OCI-LY3 (cell line): ENCODE measurements at regions not wholly inside any gene's neighbourhood (a gene's known extent, or its start where the extent isn't known, plus 50 kb on each side); places are given as distances from the start of the nearest gene placed in this dataset.

Experiments
- H2AFZ ChIP-seq: fragments of 200-600, 300-600 bp; shearing (Covaris generic); 2 replicates; pipeline ENCODE4 v1.6.0; 2014; ENCODE audit warnings: antibody characterized with exemption, low read depth, low read length
- H3K27ac ChIP-seq: fragments of 200-600, 300-600 bp; sonication (generic); 2 replicates; pipeline ENCODE4 v1.5.1; 2014; ENCODE audit warnings: mild to moderate bottlenecking, low read length, moderate library complexity, mixed read lengths
- H3K27me3 ChIP-seq: fragments of 200-600, 300-600 bp; sonication (generic); 2 replicates; pipeline ENCODE4 v1.6.1; 2014; ENCODE audit warnings: low read depth, low read length, mixed read lengths
- H3K36me3 ChIP-seq: fragments of 200-600, 300-600 bp; sonication (generic); replicated peaks from 2 replicates; pipeline ENCODE3; 2014; ENCODE audit warnings: low read depth, low read length, mixed read lengths
- H3K4me1 ChIP-seq: fragments of 300-600, 200-600 bp; sonication (generic); 2 replicates; pipeline ENCODE4 v1.6.1; 2014; ENCODE audit warnings: low read length, mixed read lengths
- H3K4me2 ChIP-seq: fragments of 200-600, 300-600 bp; sonication (generic); 2 replicates; pipeline ENCODE4 v1.6.1; 2014; ENCODE audit warnings: low read length, mixed read lengths
- H3K4me3 ChIP-seq: fragments of 300-600, 200-600 bp; sonication (generic); 2 replicates; pipeline ENCODE4 v1.5.1; 2014; ENCODE audit warnings: antibody characterized with exemption, mild to moderate bottlenecking, low read length, moderate library complexity
- H3K79me2 ChIP-seq: fragments of 300-600, 200-600 bp; shearing (Covaris generic); 2 replicates; pipeline ENCODE4 v1.6.1; 2014; ENCODE audit warnings: mild to moderate bottlenecking, low read length, mixed read lengths
- H3K9ac ChIP-seq: fragments of 300-600, 200-600 bp; shearing (Covaris generic); 2 replicates; pipeline ENCODE4 v1.6.0; 2014; ENCODE audit warnings: mild to moderate bottlenecking, low read length, moderate library complexity
- H3K9me3 ChIP-seq: fragments of 200-600, 300-600 bp; shearing (Covaris generic); 2 replicates; pipeline ENCODE4 v1.6.1; 2014; ENCODE audit warnings: low read length, mixed read lengths; ENCODE audit not compliant: insufficient read depth
- H4K20me1 ChIP-seq: fragments of 200-600, 300-600 bp; sonication (generic); 2 replicates; pipeline ENCODE4 v1.6.1; 2016; ENCODE audit warnings: low read length, mixed read lengths; ENCODE audit not compliant: insufficient read depth
- EZH2phosphoT487 ChIP-seq: fragments of 200-600 bp; shearing (Covaris generic); IDR thresholded peaks from 2 replicates; pipeline ENCODE4 v1.6.1; 2018; ENCODE audit warnings: antibody characterized with exemption, mixed run types, low read depth
- TF ChIP-seq, protein P1 (sequence below): fragments of 200-600, 300-600 bp; sonication (generic); IDR thresholded peaks from 2 replicates; pipeline ENCODE4 v1.5.1; 2014; ENCODE audit warnings: antibody characterized with exemption, low read length, low read depth

DNA sequence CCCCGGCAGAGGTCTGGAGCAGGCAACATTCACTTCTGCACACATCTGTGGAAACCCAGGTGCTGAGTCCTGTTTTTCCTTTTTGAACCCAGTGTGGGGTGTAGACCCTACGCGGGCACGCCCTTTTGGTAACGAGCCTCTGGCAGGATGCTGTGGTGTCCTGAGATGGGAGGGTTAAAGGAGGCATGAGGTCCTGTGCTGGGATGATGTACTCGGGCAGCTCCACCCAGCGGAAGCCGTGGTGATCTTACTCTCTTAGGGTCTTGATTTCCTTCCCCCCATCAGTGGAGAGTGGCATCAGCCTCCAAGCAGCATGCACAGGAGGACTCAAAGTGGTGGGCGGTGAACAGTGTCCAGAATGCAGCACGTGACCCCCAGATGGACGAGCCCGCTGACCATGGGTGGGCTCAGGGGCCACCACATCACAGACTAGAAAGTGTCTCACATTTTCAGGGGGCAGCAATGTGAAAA is 148.6 kb downstream of the DNAJB6 start:
- Histone ChIP-seq H3K9ac (no peak overlapping the region), H4K20me1 (no peaks in the 10 kb centered on the region), H3K79me2 (no peaks in the 10 kb centered on the region), H3K27me3 (peaks cover 7% of the 10 kb centered on the region; the same call in 1 of the 2 replicates), H3K4me1 (peaks cover 23% of the 10 kb centered on the region), H3K9me3 (no peaks in the 10 kb centered on the region; the same call in 1 of the 2 replicates), H3K27ac (no peak overlapping the region), H3K36me3 (no peaks in the 10 kb centered on the region), H2AFZ (no peak overlapping the region), H3K4me3 (no peak overlapping the region), H3K4me2 (no peak overlapping the region)
- no peak for TF ChIP-seq EZH2phosphoT487
- TF ChIP-seq, protein P1, sequence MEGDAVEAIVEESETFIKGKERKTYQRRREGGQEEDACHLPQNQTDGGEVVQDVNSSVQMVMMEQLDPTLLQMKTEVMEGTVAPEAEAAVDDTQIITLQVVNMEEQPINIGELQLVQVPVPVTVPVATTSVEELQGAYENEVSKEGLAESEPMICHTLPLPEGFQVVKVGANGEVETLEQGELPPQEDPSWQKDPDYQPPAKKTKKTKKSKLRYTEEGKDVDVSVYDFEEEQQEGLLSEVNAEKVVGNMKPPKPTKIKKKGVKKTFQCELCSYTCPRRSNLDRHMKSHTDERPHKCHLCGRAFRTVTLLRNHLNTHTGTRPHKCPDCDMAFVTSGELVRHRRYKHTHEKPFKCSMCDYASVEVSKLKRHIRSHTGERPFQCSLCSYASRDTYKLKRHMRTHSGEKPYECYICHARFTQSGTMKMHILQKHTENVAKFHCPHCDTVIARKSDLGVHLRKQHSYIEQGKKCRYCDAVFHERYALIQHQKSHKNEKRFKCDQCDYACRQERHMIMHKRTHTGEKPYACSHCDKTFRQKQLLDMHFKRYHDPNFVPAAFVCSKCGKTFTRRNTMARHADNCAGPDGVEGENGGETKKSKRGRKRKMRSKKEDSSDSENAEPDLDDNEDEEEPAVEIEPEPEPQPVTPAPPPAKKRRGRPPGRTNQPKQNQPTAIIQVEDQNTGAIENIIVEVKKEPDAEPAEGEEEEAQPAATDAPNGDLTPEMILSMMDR: no peak

DNA sequence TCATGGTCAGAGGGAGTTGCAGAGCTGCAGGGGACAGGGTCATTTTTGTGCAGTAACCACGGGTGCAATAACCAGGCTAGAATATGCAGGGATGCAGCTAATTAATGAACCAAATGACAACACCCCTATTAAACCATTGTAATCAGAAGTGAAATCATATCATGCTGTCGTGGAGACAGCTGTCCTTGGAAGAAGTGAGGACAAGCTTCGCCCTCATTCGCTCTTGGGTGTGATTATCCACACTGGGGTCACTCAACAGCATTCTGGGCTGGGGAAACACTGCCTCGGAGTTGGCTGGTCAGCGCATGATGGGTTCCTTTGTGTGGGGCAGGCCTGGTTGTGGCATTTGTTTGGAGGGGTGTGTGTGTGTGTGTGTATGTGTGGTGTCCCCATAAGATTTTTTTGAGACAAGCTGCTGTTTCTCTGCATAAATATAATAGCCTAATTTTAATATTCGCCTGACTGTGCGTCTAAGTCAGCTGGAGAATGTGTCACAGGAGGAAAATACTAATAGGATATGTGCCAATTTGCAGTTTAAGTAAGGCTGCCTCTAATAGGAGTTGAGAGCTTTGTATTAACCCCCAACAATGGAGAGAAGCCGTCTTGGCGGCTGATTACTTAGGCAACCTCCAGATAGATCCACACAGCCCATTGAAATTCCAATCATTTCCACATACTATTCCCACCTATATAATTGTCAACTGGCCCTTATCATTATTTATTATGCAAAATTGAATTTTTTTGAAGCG is 149.4 kb downstream of the DNAJB6 start:
- H3K4me3 ChIP-seq: no peak overlapping the region
- H3K36me3 ChIP-seq: no peaks in the 10 kb centered on the region
- TF ChIP-seq EZH2phosphoT487: no peak
- TF ChIP-seq, protein P1: no peak
- H3K27ac ChIP-seq: no peak overlapping the region
- peaks cover 29% of the 10 kb centered on the region for H3K4me1 ChIP-seq
- H3K79me2 ChIP-seq: no peaks in the 10 kb centered on the region
- no peak overlapping the region for H3K4me2 ChIP-seq
- H3K9me3 ChIP-seq: peaks cover 4% of the 10 kb centered on the region; the same call in 1 of the 2 replicates
- no peak overlapping the region for H3K9ac ChIP-seq
- H4K20me1 ChIP-seq: no peaks in the 10 kb centered on the region
- no peak overlapping the region for H2AFZ ChIP-seq
- H3K27me3 ChIP-seq: peaks cover 7% of the 10 kb centered on the region; the same call in 1 of the 2 replicates

DNA sequence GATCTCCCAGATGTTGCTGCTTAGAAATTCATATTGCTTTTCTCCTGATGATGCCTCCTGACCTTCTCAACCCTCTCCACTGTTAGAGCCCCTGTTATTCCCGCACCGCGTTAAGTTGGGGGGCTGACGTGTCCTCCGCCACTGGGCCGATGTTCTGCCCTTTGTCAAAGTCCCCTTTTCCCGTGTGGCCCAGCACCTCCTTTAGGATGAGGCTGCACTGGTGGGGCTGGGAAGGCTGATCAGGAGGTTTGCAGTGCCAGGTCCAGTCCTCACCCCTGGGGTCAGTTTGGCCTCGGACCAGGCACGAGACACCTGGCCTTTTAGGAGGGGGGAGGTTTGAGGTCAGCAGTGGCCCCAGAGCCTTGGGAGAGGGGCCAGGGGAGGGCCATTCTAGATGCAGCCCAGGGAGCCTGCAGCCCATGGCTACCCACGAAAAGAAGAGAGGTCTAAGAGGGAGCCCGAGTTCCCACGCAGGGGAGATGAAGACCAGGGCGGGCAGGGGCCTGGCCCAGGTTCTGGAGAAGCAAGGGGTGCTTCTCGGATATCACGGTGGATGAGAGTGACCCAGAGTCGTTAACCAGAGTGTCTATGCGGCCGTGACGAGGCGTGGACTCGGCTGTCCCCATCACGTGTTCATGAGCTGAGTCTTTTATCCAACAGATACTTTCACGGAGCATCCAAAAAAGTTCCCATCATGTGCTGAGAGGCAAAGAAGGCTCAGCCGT is 150.4 kb downstream of the DNAJB6 start:
- no peak overlapping the region for H3K4me3 ChIP-seq
- H3K27me3 ChIP-seq: peaks cover 12% of the 10 kb centered on the region; the same call in 1 of the 2 replicates
- no peak overlapping the region for H3K27ac ChIP-seq
- no peaks in the 10 kb centered on the region for H3K36me3 ChIP-seq
- TF ChIP-seq, protein P1: no peak
- TF ChIP-seq EZH2phosphoT487: no peak
- H3K9ac ChIP-seq: no peak overlapping the region
- no peak overlapping the region for H3K4me2 ChIP-seq
- H2AFZ ChIP-seq: no peak overlapping the region
- H3K4me1 ChIP-seq: peaks cover 29% of the 10 kb centered on the region
- no peaks in the 10 kb centered on the region for H3K79me2 ChIP-seq
- H4K20me1 ChIP-seq: no peaks in the 10 kb centered on the region
- peaks cover 10% of the 10 kb centered on the region; the same call in 1 of the 2 replicates for H3K9me3 ChIP-seq

DNA sequence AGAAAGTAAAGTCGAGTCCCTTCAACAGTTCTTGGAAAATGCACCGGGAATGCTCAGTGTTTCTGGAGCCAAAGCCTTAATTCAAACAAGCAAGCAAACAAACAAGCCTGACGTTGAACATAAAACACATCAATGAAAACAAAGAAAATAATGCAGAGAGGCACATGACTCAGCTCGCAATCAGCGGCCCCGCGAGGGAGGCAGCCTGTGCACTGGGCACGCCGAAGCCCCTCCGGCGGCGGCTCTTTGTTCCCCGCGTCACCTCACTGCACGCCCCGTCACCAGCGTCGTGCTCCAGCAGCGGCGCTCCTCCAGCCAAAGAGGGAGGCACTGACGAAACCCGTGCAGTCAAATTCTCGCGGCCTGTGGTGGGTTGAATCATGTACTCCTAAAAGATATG is 151.5 kb downstream of the DNAJB6 start:
- Histone ChIP-seq H3K4me1 (peaks cover 29% of the 10 kb centered on the region), H3K4me2 (no peak overlapping the region), H3K9me3 (peaks cover 12% of the 10 kb centered on the region; the same call in 1 of the 2 replicates), H4K20me1 (no peaks in the 10 kb centered on the region), H3K4me3 (no peak overlapping the region), H3K9ac (no peak overlapping the region), H3K79me2 (no peaks in the 10 kb centered on the region), H3K36me3 (no peaks in the 10 kb centered on the region), H3K27me3 (peaks cover 23% of the 10 kb centered on the region; the same call in 1 of the 2 replicates), H3K27ac (no peak overlapping the region), H2AFZ (no peak overlapping the region)
- TF ChIP-seq, protein P1: no peak
- TF ChIP-seq EZH2phosphoT487: no peak
